ENCODE measurements at regions not wholly inside any gene's neighbourhood (a gene's known extent, or its start where the extent isn't known, plus 50 kb on each side); places are given as distances from the start of the nearest gene placed in this dataset.
"Not testable (repeated sequence)": the region's sequence is repeated elsewhere in the genome, so short reads cannot be mapped to it uniquely, and the experiment has no call there.

- no peak for DNase-seq (ENCODE audit: low spot score)
These were observed 133.1 kb upstream of the NFIA start for GRCh38 chr1:60949154-60949825.

DNA sequence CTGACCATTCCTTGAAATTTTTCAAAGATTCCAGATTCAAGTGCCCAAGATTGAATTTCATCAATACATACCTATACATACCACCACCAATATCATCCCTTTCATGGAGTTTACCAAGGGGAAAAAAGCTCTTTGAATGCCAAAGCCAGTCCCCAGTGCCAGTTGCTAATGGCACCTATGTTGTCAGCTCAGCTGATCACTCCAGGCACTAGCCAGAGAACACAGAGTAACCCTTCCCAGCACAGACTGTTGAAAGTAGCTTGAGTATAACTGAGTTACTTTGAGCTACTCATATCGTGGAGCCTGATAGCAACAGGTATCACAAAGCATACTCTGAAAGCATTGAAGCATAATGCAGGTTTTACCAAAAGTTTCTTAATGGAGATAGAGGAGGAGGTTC is 133.9 kb upstream of the NFIA start:
- DNase-seq (ENCODE audit: low spot score): no peak

GRCh38 chr1:60947367-60947766 is 135.0 kb upstream of the NFIA start:
- DNase-seq (ENCODE audit: low spot score): no peak

GRCh38 chr1:60942896-60943638 is 139.3 kb upstream of the NFIA start:
- no peak for DNase-seq (ENCODE audit: low spot score)

GRCh38 chr1:60942291-60942690 is 140.1 kb upstream of the NFIA start:
- no peak for DNase-seq (ENCODE audit: low spot score)

DNA sequence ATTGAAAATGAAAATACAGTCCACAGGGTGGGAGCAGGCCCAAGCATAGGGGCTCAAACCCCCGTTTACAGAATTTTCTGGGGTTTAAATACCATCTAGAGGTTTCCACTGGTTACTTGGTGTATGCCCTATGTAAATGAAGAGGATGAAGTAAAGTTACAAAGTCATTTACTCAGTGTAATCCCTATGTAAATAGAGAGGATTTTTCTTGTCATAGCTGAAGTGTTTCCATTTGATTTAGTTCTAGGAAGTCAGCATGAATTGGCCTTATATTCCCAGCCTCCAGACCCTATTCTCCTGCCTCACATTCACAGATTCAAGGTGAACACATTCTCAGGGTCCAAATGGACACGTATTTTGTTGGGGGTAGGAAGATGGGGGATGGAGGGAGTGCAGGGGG is 141.7 kb upstream of the NFIA start:
- DNase-seq (ENCODE audit: low spot score): not testable (repeated sequence)

DNA sequence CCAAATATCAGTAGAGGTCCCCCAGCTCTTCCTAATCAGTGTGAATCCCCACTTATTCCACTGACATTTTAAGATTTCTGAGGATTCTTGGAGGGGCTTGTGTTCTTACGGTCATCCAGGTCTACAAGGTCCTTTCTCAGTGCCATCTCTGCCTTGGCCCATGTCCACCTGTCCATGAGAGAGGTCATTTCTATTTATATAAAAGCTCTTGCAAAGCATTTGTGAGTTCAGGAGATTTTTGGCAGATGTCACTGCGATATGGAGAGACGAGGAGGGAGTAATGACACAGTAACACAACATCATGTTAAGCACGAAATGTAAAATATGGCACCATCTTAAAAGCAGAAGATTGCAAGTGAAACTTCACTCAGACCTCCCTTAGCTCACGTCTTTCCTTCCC is 144.6 kb upstream of the NFIA start:
- no peak for DNase-seq (ENCODE audit: low spot score)

DNA sequence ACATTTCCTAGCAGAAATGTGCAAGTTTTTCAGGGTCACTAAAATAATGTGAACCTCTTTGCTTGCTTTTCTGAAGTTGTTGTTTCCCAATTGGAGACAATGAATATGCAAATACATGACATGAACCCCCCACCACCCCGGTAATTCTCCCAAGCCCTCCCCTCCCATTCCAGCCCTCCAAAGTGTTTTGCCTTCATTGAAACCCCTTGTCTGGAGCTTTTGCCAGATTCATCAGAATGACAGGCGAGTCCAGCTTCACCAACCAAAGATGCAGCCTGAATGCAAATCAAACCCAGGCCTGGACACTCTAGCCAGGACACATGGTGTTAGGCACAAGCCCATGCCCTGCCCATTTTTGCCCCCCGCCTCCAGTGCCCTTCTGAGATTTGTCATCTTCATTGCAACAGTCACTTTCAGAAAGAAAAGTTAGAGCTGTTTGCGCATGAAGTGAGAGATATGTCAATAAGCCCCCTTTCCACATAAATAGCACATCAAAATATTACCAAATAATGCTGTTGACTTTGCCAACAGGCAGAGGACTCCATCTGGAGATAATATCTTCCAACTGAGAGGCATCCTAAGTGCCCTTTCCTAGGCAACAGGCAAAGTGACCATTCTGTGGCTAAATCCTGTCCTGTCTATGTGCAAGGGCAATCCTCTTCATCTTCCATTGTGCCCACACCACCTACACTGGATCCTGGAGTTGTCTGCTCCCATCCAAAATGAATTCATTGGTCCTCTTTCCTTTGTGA is 145.6 kb upstream of the NFIA start:
- no peak for DNase-seq (ENCODE audit: low spot score)

GRCh38 chr1:60936163-60936562 is 146.2 kb upstream of the NFIA start:
- DNase-seq (ENCODE audit: low spot score): no peak

DNA sequence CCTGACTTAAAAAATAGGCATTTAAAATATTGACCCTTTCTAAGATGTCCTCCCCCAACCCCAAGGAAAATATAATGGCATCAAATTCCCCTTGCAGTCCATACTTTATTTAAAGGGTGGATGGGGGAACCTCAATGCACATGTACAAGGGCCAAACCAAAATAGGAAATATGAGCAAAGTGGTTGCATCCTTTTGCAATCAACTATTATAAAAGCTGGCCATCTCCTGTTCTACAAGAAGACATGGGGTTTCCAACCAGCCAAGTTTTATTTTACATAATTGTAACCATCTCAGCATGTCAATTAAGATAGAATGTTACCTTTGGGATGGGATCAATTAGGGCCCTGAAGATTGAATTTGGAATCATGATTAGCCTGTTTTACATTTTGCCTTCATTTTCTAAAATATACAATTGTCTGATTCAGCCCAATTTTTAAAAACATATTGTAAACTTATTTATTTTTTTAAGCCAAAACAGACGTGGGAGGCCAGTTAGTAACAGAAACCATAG is 146.7 kb upstream of the NFIA start:
- no peak for DNase-seq (ENCODE audit: low spot score)

- no peak for DNase-seq (ENCODE audit: low spot score)
These were observed 152.2 kb upstream of the NFIA start for GRCh38 chr1:60930130-60930529.

- DNase-seq (ENCODE audit: low spot score): no peak
These were observed 157.2 kb upstream of the NFIA start for GRCh38 chr1:60924964-60925798.

DNA sequence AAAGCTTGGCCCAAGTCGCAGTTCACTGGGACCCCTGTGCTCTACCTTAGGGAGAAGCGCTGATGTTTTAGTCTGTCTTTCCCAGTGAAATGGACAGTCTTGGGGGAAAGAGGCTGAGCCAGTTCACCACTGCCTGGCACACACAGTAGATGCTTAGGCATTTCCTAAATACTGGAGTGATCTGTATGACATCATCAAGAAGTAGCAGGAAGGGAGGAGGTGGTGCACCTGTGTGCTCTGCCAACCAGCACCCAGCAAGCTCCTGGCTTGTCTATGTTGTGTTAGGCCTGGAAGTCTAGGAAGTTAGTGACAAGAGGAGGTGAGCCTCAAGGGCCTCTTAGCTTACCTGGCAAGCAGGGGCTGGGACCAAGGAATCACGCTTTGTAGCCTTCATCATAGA is 158.2 kb upstream of the NFIA start:
- DNase-seq (ENCODE audit: low spot score): no peak

DNA sequence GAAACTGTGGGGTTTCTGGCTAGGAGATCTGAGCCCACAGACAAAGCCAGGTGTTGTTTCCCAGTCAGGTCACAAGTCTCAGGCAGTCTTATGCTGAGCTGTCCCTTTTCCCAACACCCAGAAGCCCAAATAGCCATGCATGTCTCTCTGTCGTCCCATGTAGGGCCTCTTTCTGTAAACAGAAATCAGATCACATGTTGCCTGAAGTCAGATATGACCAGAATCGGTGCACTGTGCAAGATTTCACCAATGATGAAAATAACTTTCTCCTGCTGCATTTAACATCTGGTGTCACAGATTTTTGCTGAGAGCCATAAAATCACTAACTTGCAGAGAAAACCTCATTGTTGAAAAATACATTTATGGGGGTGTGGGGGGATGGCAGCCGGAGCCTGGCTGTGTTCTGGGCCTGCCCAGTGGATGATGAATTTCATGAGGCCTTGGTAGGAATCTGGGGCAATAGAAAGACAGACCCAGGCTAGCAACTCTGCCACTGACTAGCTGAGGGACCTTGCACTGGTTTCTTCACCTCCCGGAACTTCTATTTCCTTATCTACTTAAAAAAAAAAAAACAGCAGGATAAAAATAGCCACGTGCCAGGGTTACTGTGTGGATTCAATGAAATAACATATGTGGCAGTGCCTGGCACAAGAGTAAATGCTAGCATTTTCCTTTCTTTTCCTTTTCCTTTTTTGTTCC is 158.8 kb upstream of the NFIA start:
- DNase-seq (ENCODE audit: low spot score): no peak

- DNase-seq (ENCODE audit: low spot score): no peak
These were observed 160.1 kb upstream of the NFIA start for GRCh38 chr1:60922304-60922703.

- no peak for DNase-seq (ENCODE audit: low spot score)
These were observed 161.2 kb upstream of the NFIA start for GRCh38 chr1:60921175-60921574.

DNA sequence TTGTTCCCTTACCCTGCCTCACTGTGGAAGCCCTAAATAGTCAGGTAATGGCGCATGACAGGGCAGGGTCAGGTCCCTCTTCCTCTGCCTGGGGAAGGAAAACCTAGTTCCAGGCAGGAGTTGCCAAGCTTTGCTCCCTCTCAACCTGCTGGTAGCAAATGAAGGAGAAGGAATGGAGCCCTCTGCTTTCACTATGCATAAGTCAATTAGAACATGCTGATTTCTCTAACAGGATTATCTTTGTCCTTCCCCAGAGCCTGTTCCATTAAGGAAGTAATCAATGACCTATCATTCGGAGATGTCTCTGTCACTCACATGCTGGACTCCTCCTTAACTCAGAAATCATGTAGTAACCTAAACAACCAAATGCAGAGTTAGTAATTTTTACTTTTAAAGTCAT is 161.8 kb upstream of the NFIA start:
- DNase-seq (ENCODE audit: low spot score): no peak

DNA sequence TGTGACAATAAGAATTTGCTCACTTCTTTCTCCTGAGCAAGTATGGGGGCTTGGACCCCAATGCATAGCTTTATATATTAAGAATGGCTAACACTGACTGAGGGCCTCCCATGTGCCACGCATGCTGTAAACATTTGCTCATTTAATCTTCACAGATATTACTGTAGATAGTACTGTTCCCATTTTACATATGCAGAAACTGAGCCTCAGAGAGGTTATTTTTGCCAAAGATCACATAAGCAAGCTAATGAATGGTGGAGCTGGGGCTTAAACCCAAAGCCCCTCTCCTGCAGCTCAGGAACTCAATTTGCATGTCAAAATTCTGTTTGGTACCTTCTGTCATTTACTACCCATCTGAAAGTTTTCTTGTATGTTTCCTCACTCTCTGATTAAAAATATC is 163.5 kb upstream of the NFIA start:
- DNase-seq (ENCODE audit: low spot score): no peak

DNA sequence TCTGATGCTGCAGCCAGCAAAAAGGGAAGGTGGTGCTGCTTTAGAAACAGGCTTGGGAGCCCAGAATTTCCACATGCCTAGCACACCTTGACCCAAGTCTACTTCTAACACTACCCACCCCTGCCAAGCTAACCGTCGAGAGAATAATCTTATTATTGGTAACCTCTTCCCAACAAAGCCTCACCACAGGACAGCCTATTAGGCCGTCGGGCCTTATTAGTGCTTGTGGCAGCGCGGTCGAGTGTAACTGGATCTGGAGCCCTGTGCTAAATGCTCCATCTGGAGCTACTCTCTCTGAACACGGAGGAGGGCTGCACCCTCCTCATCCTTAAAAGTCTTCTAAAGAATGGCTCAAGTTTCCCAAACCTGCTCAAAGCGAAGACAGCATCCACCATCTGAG is 165.5 kb upstream of the NFIA start:
- no peak for DNase-seq (ENCODE audit: low spot score)

DNA sequence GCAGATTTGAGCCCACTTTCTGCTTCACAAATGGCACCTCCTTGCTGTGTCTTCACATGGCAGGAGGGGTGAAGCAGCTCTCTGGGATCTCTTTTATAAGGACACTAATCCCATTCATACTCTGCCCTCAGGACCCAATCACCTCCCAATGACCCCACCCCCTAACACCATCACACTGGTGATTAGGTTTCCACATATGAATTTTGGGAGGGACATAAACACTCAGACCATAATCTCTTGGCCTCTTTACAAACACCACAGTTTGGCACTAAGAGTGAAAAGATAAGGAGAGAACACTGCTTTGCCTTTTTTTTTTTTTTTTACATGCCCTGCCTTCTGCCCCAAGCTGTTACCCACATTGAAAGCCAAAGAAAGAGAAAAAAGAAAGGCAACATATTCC is 166.2 kb upstream of the NFIA start:
- DNase-seq (ENCODE audit: low spot score): no peak

DNA sequence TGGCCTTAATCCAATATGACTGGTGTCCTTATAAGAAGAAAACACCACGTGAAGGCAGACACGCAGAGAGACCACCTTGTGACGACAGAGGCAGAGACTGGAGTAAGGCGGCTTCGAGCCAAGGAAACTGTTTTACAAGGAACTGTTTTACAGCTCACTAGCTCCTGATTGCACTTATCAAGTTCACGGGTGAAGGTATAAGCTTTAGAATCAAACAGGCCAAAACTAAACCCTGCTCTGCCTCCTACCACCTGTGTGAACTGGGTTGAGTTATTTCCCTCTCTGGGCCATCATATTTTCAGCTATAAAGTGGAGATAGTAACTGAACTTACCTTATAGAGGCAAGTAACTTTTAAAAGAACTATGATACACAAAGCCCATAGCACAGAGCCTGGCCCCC is 166.9 kb upstream of the NFIA start:
- no peak for DNase-seq (ENCODE audit: low spot score)

Data from AG08396 (cell line).